ENCODE measurements at regions not wholly inside any gene's neighbourhood (a gene's known extent, or its start where the extent isn't known, plus 50 kb on each side); places are given as distances from the start of the nearest gene placed in this dataset.

- Histone ChIP-seq H3K14ac (replicated peaks; ENCODE audit: low read depth, low read length) (no peak overlapping the region), H4K8ac (ENCODE audit: low read depth in 2 of 2, low read length in 2 of 2) (no peak overlapping the region), H3K27me3 (ENCODE audit: control insufficient read depth, insufficient read depth, low read length) (no peaks in the 10 kb centered on the region; the same call in none of the 2 replicates), H4K5ac (ENCODE audit: low read depth, low read length) (no peak overlapping the region), H2AK5ac (ENCODE audit: low read depth, low read length) (no peak overlapping the region), H3K4ac (ENCODE audit: low read depth, low read length) (no peak overlapping the region), H3K4me1 (ENCODE audit: control insufficient read depth, insufficient read depth, low read length) (peaks cover 1% of the 10 kb centered on the region; the same call in 1 of the 2 replicates), H3K4me2 (ENCODE audit: low read depth, low read length) (no peak overlapping the region), H3K4me3 (ENCODE audit: insufficient read depth, low read depth, low read length) (no peak overlapping the region), H2BK20ac (ENCODE audit: low read depth, low read length) (no peak overlapping the region), H4K20me1 (ENCODE audit: insufficient read depth, low read length) (no peaks in the 10 kb centered on the region), H3K27ac (ENCODE audit: insufficient read depth, low read length) (no peak overlapping the region), H3K79me1 (ENCODE audit: low read depth in 1 of 2, low read length in 2 of 2) (no peaks in the 10 kb centered on the region), H3K9me1 (ENCODE audit: insufficient read depth, low read length) (no peaks in the 10 kb centered on the region), H4K91ac (ENCODE audit: insufficient read depth, low read depth, low read length) (no peak overlapping the region), H3K9ac (ENCODE audit: low read depth, low read length) (no peak overlapping the region), H2BK5ac (ENCODE audit: low read depth, low read length, poor library complexity, severe bottlenecking) (no peak overlapping the region), H2AK9ac (replicated peaks; ENCODE audit: low read depth, low read length, poor library complexity) (no peak overlapping the region), H3K9me3 (ENCODE audit: control insufficient read depth, insufficient read depth, low read length) (no peaks in the 10 kb centered on the region), H2BK120ac (ENCODE audit: low read depth, low read length) (no peak overlapping the region), H3K36me3 (ENCODE audit: control insufficient read depth, insufficient read depth, low read length) (no peaks in the 10 kb centered on the region), H3K56ac (ENCODE audit: extremely low read depth, insufficient read depth, low read length) (no peak overlapping the region), H2AFZ (replicated peaks; ENCODE audit: low read length, poor library complexity) (no peak overlapping the region), H3K18ac (ENCODE audit: low read depth, low read length) (no peak overlapping the region), H3K23ac (ENCODE audit: low read depth, low read length) (no peak overlapping the region), H2BK15ac (ENCODE audit: low read depth, low read length) (no peak overlapping the region)
- intact Hi-C loops (cut with micrococcal nuclease) (no loop called here), dilution Hi-C loops (cut with HindIII; ENCODE audit: low sequenced_read_pairs, unreplicated experiment) (no loop called here), in situ Hi-C loops (cut with MboI; ENCODE audit: low sequenced_read_pairs) (no loop called here)
- DNase-seq: no peak
- POLR2A ChIA-PET (ENCODE audit: unreplicated experiment): no interaction called here
- ATAC-seq (ENCODE audit: low read depth): no peak
- 93% methylated on average over 2 of the region's 8 CpGs; no CpG with 5 or more reads in 1 of the 2 experiments for WGBS, 2 experiments (ENCODE audit: extremely low coverage in 2 of 2, insufficient read length in 1 of 2)
- CTCF ChIA-PET: interaction anchor here (1.0 to 2.1 kb wide), 3 partner anchors 11 to 50 kb away, joined by 3 to 5 read pairs (median 3); no protein-coding TSS in a partner anchor
- TF ChIP-seq POLR2A (IDR thresholded peaks at IDR 0.05; ENCODE audit: low read depth, low read length) (no peak), NFE2L2 (IDR thresholded peaks at IDR 0.05; ENCODE audit: low read depth, low read length) (no peak), RFX5 (IDR thresholded peaks at IDR 0.05; ENCODE audit: low read depth, low read length) (no peak), RAD21 (IDR thresholded peaks at IDR 0.05; ENCODE audit: low read length) (no peak), SMC3 (IDR thresholded peaks at IDR 0.05; ENCODE audit: low read depth, low read length) (no peak), CTCF (conservative IDR thresholded peaks at IDR 0.05; ENCODE audit: low read depth, low read length) (no peak), CEBPB (IDR thresholded peaks at IDR 0.05; ENCODE audit: low read depth, low read length) (no peak), BHLHE40 (IDR thresholded peaks at IDR 0.05; ENCODE audit: low read depth, low read length) (no peak), CHD1 (IDR thresholded peaks at IDR 0.05; ENCODE audit: low read depth, low read length) (no peak), RCOR1 (IDR thresholded peaks at IDR 0.05; ENCODE audit: insufficient replicate concordance, low read length) (no peak), ELK1 (IDR thresholded peaks at IDR 0.05; ENCODE audit: borderline replicate concordance, low read depth, low read length) (no peak), MAFK (IDR thresholded peaks at IDR 0.05; ENCODE audit: low read depth, low read length) (no peak)
- BruUV-seq (replicated peaks): no TSS peak
Measured at GRCh38 chr10:25082276-25083204, 66.1 kb downstream of the THNSL1 start.

Measured in IMR-90 (cell line).